OCI-LY1 (cell line): ENCODE measurements at regions not wholly inside any gene's neighbourhood (a gene's known extent, or its start where the extent isn't known, plus 50 kb on each side); places are given as distances from the start of the nearest gene placed in this dataset.

Experiments used
- CTCF ChIP-seq: fragments of 200-600 bp; sonication (generic), shearing (Covaris generic); IDR thresholded peaks from 2 replicates; pipeline ENCODE4 v1.5.1; 2017; ENCODE audit warnings: mild to moderate bottlenecking, antibody characterized with exemption, low read length, moderate library complexity, mixed read lengths
- EZH2 ChIP-seq: fragments of 200-600 bp; sonication (generic), shearing (Covaris generic); IDR thresholded peaks from 2 replicates; pipeline ENCODE4 v1.8.0; 2017; ENCODE audit warnings: borderline replicate concordance, mixed run types, mild to moderate bottlenecking, antibody characterized with exemption, low read length, moderate library complexity, mixed read lengths

GRCh38 chr4:137740141-137740540 is 207.8 kb upstream of the PCDH18 start:
- TF ChIP-seq EZH2, result no peak
- TF ChIP-seq CTCF, result no peak
